ENCODE measurements at regions not wholly inside any gene's neighbourhood (a gene's known extent, or its start where the extent isn't known, plus 50 kb on each side); places are given as distances from the start of the nearest gene placed in this dataset.

DNA sequence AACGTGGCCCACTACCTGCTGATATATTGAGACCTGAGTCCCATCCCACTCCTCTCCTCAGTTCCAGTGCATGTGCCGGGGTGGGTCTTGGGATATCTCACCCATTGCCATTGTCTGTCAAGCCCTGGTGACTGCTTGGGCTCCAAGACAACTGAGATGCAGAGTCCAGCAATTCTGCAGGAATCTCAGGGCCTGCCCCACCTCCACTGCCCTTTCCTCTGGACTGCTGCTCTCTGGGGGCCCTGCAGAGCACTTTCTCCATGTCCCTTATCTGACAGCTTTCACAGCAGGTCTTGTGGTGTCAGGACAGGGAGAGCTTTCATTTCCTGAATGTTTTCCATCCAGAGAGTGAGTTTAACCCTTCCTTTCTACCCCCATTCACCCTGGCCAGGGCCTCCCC lies 152.9 kb downstream of the ARL4C start:
- no peak for TF ChIP-seq POLR2A (IDR thresholded peaks at IDR 0.05)
- TF ChIP-seq, protein P1, sequence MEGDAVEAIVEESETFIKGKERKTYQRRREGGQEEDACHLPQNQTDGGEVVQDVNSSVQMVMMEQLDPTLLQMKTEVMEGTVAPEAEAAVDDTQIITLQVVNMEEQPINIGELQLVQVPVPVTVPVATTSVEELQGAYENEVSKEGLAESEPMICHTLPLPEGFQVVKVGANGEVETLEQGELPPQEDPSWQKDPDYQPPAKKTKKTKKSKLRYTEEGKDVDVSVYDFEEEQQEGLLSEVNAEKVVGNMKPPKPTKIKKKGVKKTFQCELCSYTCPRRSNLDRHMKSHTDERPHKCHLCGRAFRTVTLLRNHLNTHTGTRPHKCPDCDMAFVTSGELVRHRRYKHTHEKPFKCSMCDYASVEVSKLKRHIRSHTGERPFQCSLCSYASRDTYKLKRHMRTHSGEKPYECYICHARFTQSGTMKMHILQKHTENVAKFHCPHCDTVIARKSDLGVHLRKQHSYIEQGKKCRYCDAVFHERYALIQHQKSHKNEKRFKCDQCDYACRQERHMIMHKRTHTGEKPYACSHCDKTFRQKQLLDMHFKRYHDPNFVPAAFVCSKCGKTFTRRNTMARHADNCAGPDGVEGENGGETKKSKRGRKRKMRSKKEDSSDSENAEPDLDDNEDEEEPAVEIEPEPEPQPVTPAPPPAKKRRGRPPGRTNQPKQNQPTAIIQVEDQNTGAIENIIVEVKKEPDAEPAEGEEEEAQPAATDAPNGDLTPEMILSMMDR (IDR thresholded peaks at IDR 0.05): no peak
